HCT116 (cell line): ENCODE measurements at regions not wholly inside any gene's neighbourhood (a gene's known extent, or its start where the extent isn't known, plus 50 kb on each side); places are given as distances from the start of the nearest gene placed in this dataset.

Experiments
- ATAC-seq: fragments of 200-7000 bp; cut with Tn5 transposase; 2 replicates; pipeline ENCODE4 v1.9.1; 2020; ENCODE audit warnings: mild to moderate bottlenecking, moderate library complexity
- BruUV-seq: library from RNA; stranded (reverse); fragments of 400-500 nt; replicated peaks from 2 replicates; lab custom pipeline; 2021; lab: Mats Ljungman, UMichigan
- CTCF ChIA-PET: fragments of 300-600 bp; sonication (Branson Sonifier 250); formaldehyde crosslinking; loops from one replicate; lab custom pipeline; 2021; ENCODE audit warnings: antibody characterized with exemption; lab: Charles Lee
- POLR2A ChIA-PET: fragments of 300-600, 350-600 bp; sonication (Branson Sonifier 250); formaldehyde crosslinking; loops from one replicate; lab custom pipeline; 2021; ENCODE audit warnings: antibody characterized with exemption; lab: Charles Lee
- RAD21 ChIA-PET, 2 experiments: fragments of 300-600 bp; sonication (Branson Sonifier 250); formaldehyde crosslinking; loops; one replicate each; lab custom pipeline; 2023; ENCODE audit warnings: low total read pairs in 2 of 2; ENCODE audit not compliant: uncharacterized antibody in 2 of 2, unreplicated experiment in 2 of 2, low non-redundant PET in 1 of 2; lab: Charles Lee
- DNase-seq: peaks from one replicate; pipeline ENCODE4 v3.0.0-alpha.2; 2010; ENCODE audit warnings: low read depth, low spot score
- H2AFZ ChIP-seq: fragments of 200-600 bp; shearing (Covaris generic), sonication (generic); 2 replicates; pipeline ENCODE4 v1.6.1; 2017; ENCODE audit warnings: low read depth, mixed run types, mixed read lengths, antibody characterized with exemption, low read length; ENCODE audit not compliant: poor library complexity, severe bottlenecking
- H3K27ac ChIP-seq: 2 replicates; pipeline ENCODE4 v1.5.1; 2012; ENCODE audit warnings: low read depth, low read length
- H3K27me3 ChIP-seq: fragments of 200-600 bp; sonication (generic); 2 replicates; pipeline ENCODE4 v1.6.1; 2016; ENCODE audit warnings: mixed run types, low read length, mixed read lengths; ENCODE audit not compliant: insufficient read depth
- H3K36me3 ChIP-seq, 2 experiments: fragments of 200-500 bp in 1 of 2; fragments of 200-600 bp in 1 of 2; sonication (Bioruptor generic) in 1 of 2; sonication (generic) in 1 of 2; 2 replicates each; pipeline versions ENCODE4 v1.5.1 to v1.6.1; 2014 to 2016; ENCODE audit warnings: low read length in 2 of 2, inconsistent platforms in 1 of 2, mixed read lengths in 1 of 2, mixed run types in 1 of 2; ENCODE audit not compliant: insufficient read depth in 2 of 2, control insufficient read depth in 1 of 2
- H3K4me1 ChIP-seq, 2 experiments: fragments of 200-600 bp in 1 of 2; sonication (generic) in 1 of 2; 2 replicates each; pipeline versions ENCODE4 v1.5.1 to v1.6.1; 2012 to 2017; ENCODE audit warnings: low read length in 2 of 2, inconsistent platforms in 1 of 2, mild to moderate bottlenecking in 1 of 2, mixed read lengths in 1 of 2, mixed run types in 1 of 2, moderate library complexity in 1 of 2; ENCODE audit not compliant: insufficient read depth in 2 of 2, control insufficient read depth in 1 of 2
- H3K4me2 ChIP-seq: fragments of 200-600 bp; sonication (generic); 2 replicates; pipeline ENCODE4 v1.6.1; 2017; ENCODE audit warnings: mixed run types, low read length, mixed read lengths
- H3K4me3 ChIP-seq, 2 experiments: fragments of 200-600 bp in 1 of 2; sonication (generic) in 1 of 2; replicated peaks in 1 of 2; 2 replicates each; pipeline ENCODE4 v1.5.1; 2011 to 2016; ENCODE audit warnings: low read length in 2 of 2, control low read depth in 1 of 2, low read depth in 1 of 2, mild to moderate bottlenecking in 1 of 2, mixed read lengths in 1 of 2, mixed run types in 1 of 2
- H3K79me2 ChIP-seq: fragments of 200-600 bp; sonication (generic); 2 replicates; pipeline ENCODE4 v1.6.1; 2017; ENCODE audit warnings: mild to moderate bottlenecking, mixed run types, low read length, moderate library complexity, mixed read lengths; ENCODE audit not compliant: insufficient read depth
- H3K9ac ChIP-seq: fragments of 200-600 bp; sonication (generic); 2 replicates; pipeline ENCODE4 v1.6.1; 2016; ENCODE audit warnings: low read length, mixed read lengths
- H3K9me2 ChIP-seq: fragments of 200-600 bp; sonication (generic), shearing (Covaris generic); 2 replicates; pipeline ENCODE4 v1.6.1; 2017; ENCODE audit warnings: mixed run types, mild to moderate bottlenecking, moderate library complexity; ENCODE audit not compliant: insufficient read depth
- H3K9me3 ChIP-seq, 2 experiments: fragments of 200-500 bp in 1 of 2; fragments of 200-600 bp in 1 of 2; sonication (Bioruptor generic) in 1 of 2; sonication (generic) in 1 of 2; 2 replicates each; pipeline ENCODE4 v1.6.1; 2014 to 2017; ENCODE audit warnings: low read length in 2 of 2, mixed read lengths in 2 of 2, inconsistent platforms in 1 of 2, low read depth in 1 of 2, mild to moderate bottlenecking in 1 of 2, mixed run types in 1 of 2, moderate library complexity in 1 of 2; ENCODE audit not compliant: control insufficient read depth in 1 of 2, insufficient read depth in 1 of 2
- H4K20me1 ChIP-seq: fragments of 200-600 bp; sonication (generic), shearing (Covaris generic); 2 replicates; pipeline ENCODE4 v1.6.1; 2017; ENCODE audit warnings: mixed run types, mild to moderate bottlenecking, moderate library complexity; ENCODE audit not compliant: insufficient read depth
- ATF3 ChIP-seq: IDR thresholded peaks from 2 replicates; pipeline ENCODE4 v1.6.1; 2012
- CBX3 ChIP-seq: IDR thresholded peaks from 2 replicates; pipeline ENCODE4 v1.6.1; 2012; ENCODE audit warnings: low read depth
- CEBPB ChIP-seq: IDR thresholded peaks from 2 replicates; pipeline ENCODE4 v1.6.1; 2012; ENCODE audit warnings: low read depth
- CTCF ChIP-seq, 3 experiments: fragments of 200-600 bp in 1 of 3; sonication (generic) in 1 of 3; IDR thresholded peaks in 2 of 3; conservative IDR thresholded peaks in 1 of 3; 2 replicates each; pipeline ENCODE4 v1.5.1; 2012 to 2017; ENCODE audit warnings: low read depth in 2 of 3, low read length in 2 of 3, antibody characterized with exemption in 1 of 3, borderline replicate concordance in 1 of 3, control low read depth in 1 of 3, mild to moderate bottlenecking in 1 of 3, mixed read lengths in 1 of 3, mixed run types in 1 of 3, moderate library complexity in 1 of 3; ENCODE audit not compliant: insufficient read depth in 1 of 3
- EGR1 ChIP-seq: IDR thresholded peaks from 2 replicates; pipeline ENCODE4 v1.6.1; 2012; ENCODE audit warnings: low read depth
- EZH2 ChIP-seq: fragments of 200-600 bp; sonication (generic); IDR thresholded peaks from 2 replicates; pipeline ENCODE4 v1.6.1; 2017; ENCODE audit warnings: antibody characterized with exemption, mixed run types
- MAX ChIP-seq: IDR thresholded peaks from 2 replicates; pipeline ENCODE4 v1.6.1; 2012
- POLR2A ChIP-seq: IDR thresholded peaks from 2 replicates; pipeline ENCODE4 v1.7.0; 2011; ENCODE audit warnings: borderline replicate concordance; ENCODE audit not compliant: insufficient read depth, insufficient read length; ENCODE audit errors: extremely low read depth
- RAD21 ChIP-seq: IDR thresholded peaks from 2 replicates; pipeline ENCODE4 v1.6.1; 2012; ENCODE audit warnings: low read depth, mild to moderate bottlenecking
- REST ChIP-seq: IDR thresholded peaks from 2 replicates; pipeline ENCODE4 v1.6.1; 2012; ENCODE audit warnings: low read depth
- SIN3A ChIP-seq: IDR thresholded peaks from 2 replicates; pipeline ENCODE4 v1.6.1; 2012; ENCODE audit warnings: low read depth
- TCF7L2 ChIP-seq: IDR thresholded peaks from 2 replicates; pipeline ENCODE4 v1.7.0; 2011; ENCODE audit warnings: borderline replicate concordance, inconsistent platforms; ENCODE audit not compliant: insufficient read depth, insufficient read length; ENCODE audit errors: extremely low read depth
- YY1 ChIP-seq: IDR thresholded peaks from 2 replicates; pipeline ENCODE4 v1.6.1; 2011; ENCODE audit warnings: low read length, low read depth, moderate library complexity, mild to moderate bottlenecking; ENCODE audit not compliant: insufficient replicate concordance; ENCODE audit errors: extremely low read depth
- ZBTB33 ChIP-seq: IDR thresholded peaks from 2 replicates; pipeline ENCODE4 v1.6.1; 2011; ENCODE audit warnings: mild to moderate bottlenecking, low read length, moderate library complexity; ENCODE audit not compliant: insufficient replicate concordance; ENCODE audit errors: extremely low read depth
- ZFX ChIP-seq: fragments of 450-650 bp; IDR thresholded peaks from 2 replicates; pipeline ENCODE4 v1.6.1; 2017
- ZNF274 ChIP-seq: fragments of 200-500 bp; sonication (Bioruptor generic); IDR thresholded peaks from 2 replicates; pipeline ENCODE4 v1.6.1; 2014; ENCODE audit warnings: mild to moderate bottlenecking, low read depth, low read length, inconsistent platforms
- intact Hi-C: fragments of 100-400 bp; cut with micrococcal nuclease; formaldehyde crosslinking; loops from 2 replicates; pipeline ENCODE4 v1.10.0; 2022

- intact Hi-C loops = no loop called here
- POLR2A ChIA-PET = no interaction called here
Observed at GRCh38 chr15:81911022-81911971, 134.5 kb downstream of the MEX3B start.

More at GRCh38 chr15:81911022-81911971, 134.5 kb downstream of the MEX3B start:
- CTCF ChIA-PET = no interaction called here
- no TSS peak for BruUV-seq
- no peaks in the 10 kb centered on the region for H3K36me3 ChIP-seq
- TF ChIP-seq ATF3 (no peak), YY1 (no peak), CTCF (IDR thresholded peaks at IDR 0.05 in 2 of 3, conservative IDR thresholded peaks at IDR 0.05 in 1 of 3; ENCODE audit: borderline replicate concordance in 1 of 3, insufficient read depth in 1 of 3, low read depth in 2 of 3, low read length in 2 of 3) (no peak), REST (no peak), MAX (no peak), EZH2 (no peak), ZNF274 (no peak), TCF7L2 (no peak), ZBTB33 (no peak), POLR2A (no peak), ZFX (no peak), EGR1 (no peak), CBX3 (no peak), RAD21 (no peak), CEBPB (no peak), SIN3A (no peak)
- TF ChIP-seq, all 23 proteins: peak for 0
- ATAC-seq (no peak), DNase-seq (no peak)
- Histone ChIP-seq H3K9me2 (no peaks in the 10 kb centered on the region), H3K4me1 (no peaks in the 10 kb centered on the region), H3K4me3 (no peak overlapping the region), H3K9ac (no peak overlapping the region), H3K27ac (no peak overlapping the region), H2AFZ (no peak overlapping the region), H3K4me2 (no peak overlapping the region), H3K9me3 (no peaks in the 10 kb centered on the region), H4K20me1 (no peaks in the 10 kb centered on the region), H3K27me3 (peaks cover 24% of the 10 kb centered on the region), H3K79me2 (no peaks in the 10 kb centered on the region)
- RAD21 ChIA-PET = no interaction called here
